Heart left ventricle (tissue), 13 donors: ENCODE measurements at regions not wholly inside any gene's neighbourhood (a gene's known extent, or its start where the extent isn't known, plus 50 kb on each side); places are given as distances from the start of the nearest gene placed in this dataset.

Source experiments
- POLR2A ChIP-seq, 2 donors: fragments of 450-650 bp; IDR thresholded peaks; one replicate each; pipeline ENCODE4 v1.6.1; 2017; ENCODE audit warnings: antibody characterized with exemption in 2 of 2, mild to moderate bottlenecking in 2 of 2, moderate library complexity in 2 of 2
- TF ChIP-seq, protein P1 (sequence below), 12 donors: fragments of 200-600 bp; sonication (generic) in 4 of 12; IDR thresholded peaks; one replicate each; pipeline versions ENCODE4 v1.5.0 to v1.8.0; 2018 to 2022; ENCODE audit warnings: antibody characterized with exemption in 12 of 12, mild to moderate bottlenecking in 5 of 12
- donor health status: ischemic (EF 13 %, LVEDD 7.1; RV severe dilation, severe dysfunction).
- donor health status: DM: no; HTN: yes; CAD: no.
- donor health status: DM: no; HTN: no; CAD: no.
- donor health status: ischemic (EF 25% LVEDD 6.9; RV normal size, moderate dysfunction).
- donor health status: ischemic (EF 25% LVEDD 5.7; RV mildly dilated, moderate dysfunction).
- donor health status: ischemic (EF 35%, LVEDD 5.7; RV mildly dilated, moderate dysfunction).
- donor health status: nonischemic (EF 11% LVEDD 7.7; RV severe dilation, severe dysfunction).
- donor health status: DM: yes; HTN: yes; CAD: no.
- donor health status: PGD.
- donor health status: ischemic (EF 29% LVEDD 5.4; RV normal size, mild dysfunction).
- donor health status: nonischemic (EF 23%, LVEDD 6.1; RV moderate dilation, normal function).

- TF ChIP-seq, protein P1, sequence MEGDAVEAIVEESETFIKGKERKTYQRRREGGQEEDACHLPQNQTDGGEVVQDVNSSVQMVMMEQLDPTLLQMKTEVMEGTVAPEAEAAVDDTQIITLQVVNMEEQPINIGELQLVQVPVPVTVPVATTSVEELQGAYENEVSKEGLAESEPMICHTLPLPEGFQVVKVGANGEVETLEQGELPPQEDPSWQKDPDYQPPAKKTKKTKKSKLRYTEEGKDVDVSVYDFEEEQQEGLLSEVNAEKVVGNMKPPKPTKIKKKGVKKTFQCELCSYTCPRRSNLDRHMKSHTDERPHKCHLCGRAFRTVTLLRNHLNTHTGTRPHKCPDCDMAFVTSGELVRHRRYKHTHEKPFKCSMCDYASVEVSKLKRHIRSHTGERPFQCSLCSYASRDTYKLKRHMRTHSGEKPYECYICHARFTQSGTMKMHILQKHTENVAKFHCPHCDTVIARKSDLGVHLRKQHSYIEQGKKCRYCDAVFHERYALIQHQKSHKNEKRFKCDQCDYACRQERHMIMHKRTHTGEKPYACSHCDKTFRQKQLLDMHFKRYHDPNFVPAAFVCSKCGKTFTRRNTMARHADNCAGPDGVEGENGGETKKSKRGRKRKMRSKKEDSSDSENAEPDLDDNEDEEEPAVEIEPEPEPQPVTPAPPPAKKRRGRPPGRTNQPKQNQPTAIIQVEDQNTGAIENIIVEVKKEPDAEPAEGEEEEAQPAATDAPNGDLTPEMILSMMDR (IDR thresholded peaks at IDR 0.05) = no peak
- TF ChIP-seq POLR2A (IDR thresholded peaks at IDR 0.05) = no peak
Measured at GRCh38 chr2:107548216-107548615, 278.5 kb upstream of the RGPD4 start.
